HL-60 (cell line): ENCODE measurements at regions not wholly inside any gene's neighbourhood (a gene's known extent, or its start where the extent isn't known, plus 50 kb on each side); places are given as distances from the start of the nearest gene placed in this dataset.

Experiments used
- DNase-seq, 2 experiments: peaks; one replicate each; pipeline ENCODE4 v3.0.0-alpha.2; 2010 to 2020; ENCODE audit warnings: low read depth in 1 of 2, low spot score in 1 of 2
- H3K27ac ChIP-seq: fragments of 250-450 bp; sonication (Bioruptor Pico); replicated peaks from 2 replicates; pipeline ENCODE4 v1.5.1; 2020; ENCODE audit warnings: mild to moderate bottlenecking, moderate library complexity
- H3K27me3 ChIP-seq: fragments of 250-450 bp; sonication (Bioruptor Pico); 2 replicates; pipeline ENCODE4 v1.5.1; 2021; ENCODE audit warnings: mild to moderate bottlenecking, moderate library complexity; ENCODE audit not compliant: insufficient read depth, poor library complexity, severe bottlenecking
- H3K4me3 ChIP-seq: replicated peaks from 2 replicates; pipeline ENCODE4 v1.5.1; 2011; ENCODE audit warnings: mild to moderate bottlenecking, control low read depth, low read length; ENCODE audit not compliant: insufficient read depth
- GABPA ChIP-seq: IDR thresholded peaks from 2 replicates; pipeline ENCODE4 v1.6.1; 2012; ENCODE audit warnings: low read depth
- POLR2AphosphoS5 ChIP-seq: IDR thresholded peaks from 2 replicates; pipeline ENCODE4 v1.6.1; 2012; ENCODE audit warnings: low read depth
- REST ChIP-seq: IDR thresholded peaks from 2 replicates; pipeline ENCODE4 v1.6.1; 2012; ENCODE audit warnings: low read depth; ENCODE audit not compliant: insufficient replicate concordance
- SPI1 ChIP-seq: IDR thresholded peaks from 2 replicates; pipeline ENCODE4 v1.6.1; 2012; ENCODE audit warnings: low read depth, mild to moderate bottlenecking, borderline replicate concordance
- TF ChIP-seq, protein P1 (sequence below): IDR thresholded peaks from one replicate; pipeline ENCODE4 v1.5.1; 2011; ENCODE audit warnings: low read length, control low read depth, inconsistent platforms; ENCODE audit not compliant: insufficient read depth

DNA sequence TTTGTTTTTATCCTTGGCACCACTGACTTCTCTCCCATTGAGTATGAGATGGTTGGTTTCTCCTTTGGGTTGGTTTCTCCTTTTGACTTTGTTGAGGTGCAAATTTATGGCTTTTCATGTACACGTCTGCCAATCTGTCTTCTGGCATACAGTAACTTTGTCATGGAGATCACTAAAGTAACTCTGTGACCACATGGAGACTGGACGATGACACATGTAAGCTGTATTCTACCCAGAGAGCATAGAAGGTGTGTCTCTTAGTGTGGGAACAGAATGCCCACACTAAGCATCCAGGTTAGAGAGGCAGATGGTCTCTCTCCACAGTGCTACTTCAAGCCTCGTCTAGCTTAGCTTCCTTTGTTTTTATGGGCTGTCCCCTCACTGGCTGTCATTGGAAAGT lies 897.5 kb downstream of the SUCLG1 start:
- DNase-seq, result no peak
- TF ChIP-seq REST (no peak), SPI1 (no peak), POLR2AphosphoS5 (no peak), GABPA (no peak)
- TF ChIP-seq, protein P1, sequence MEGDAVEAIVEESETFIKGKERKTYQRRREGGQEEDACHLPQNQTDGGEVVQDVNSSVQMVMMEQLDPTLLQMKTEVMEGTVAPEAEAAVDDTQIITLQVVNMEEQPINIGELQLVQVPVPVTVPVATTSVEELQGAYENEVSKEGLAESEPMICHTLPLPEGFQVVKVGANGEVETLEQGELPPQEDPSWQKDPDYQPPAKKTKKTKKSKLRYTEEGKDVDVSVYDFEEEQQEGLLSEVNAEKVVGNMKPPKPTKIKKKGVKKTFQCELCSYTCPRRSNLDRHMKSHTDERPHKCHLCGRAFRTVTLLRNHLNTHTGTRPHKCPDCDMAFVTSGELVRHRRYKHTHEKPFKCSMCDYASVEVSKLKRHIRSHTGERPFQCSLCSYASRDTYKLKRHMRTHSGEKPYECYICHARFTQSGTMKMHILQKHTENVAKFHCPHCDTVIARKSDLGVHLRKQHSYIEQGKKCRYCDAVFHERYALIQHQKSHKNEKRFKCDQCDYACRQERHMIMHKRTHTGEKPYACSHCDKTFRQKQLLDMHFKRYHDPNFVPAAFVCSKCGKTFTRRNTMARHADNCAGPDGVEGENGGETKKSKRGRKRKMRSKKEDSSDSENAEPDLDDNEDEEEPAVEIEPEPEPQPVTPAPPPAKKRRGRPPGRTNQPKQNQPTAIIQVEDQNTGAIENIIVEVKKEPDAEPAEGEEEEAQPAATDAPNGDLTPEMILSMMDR, result no peak
- H3K27me3 ChIP-seq, result no peaks in the 10 kb centered on the region
- no peak overlapping the region for H3K4me3 ChIP-seq
- no peak overlapping the region for H3K27ac ChIP-seq

DNA sequence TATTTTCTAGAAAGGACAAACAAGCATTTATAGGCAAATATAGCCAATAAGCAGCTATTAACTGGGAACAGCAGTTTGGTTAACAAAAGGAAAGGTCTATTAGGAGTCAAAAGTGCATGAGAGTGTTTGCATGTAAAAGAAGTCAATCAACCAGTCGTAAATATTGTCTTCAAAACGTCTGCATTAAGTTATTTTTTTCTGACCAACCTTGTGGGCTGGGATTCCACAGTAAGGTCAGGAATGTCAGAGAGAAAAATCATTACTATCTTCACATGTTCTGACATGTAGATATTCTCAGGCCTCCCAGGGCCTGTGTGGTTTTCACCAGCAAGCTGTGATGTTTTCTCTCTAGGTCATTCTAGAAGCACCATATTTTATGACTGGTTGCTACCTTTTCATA lies 922.5 kb downstream of the SUCLG1 start:
- Histone ChIP-seq H3K27ac (no peak overlapping the region), H3K27me3 (no peaks in the 10 kb centered on the region), H3K4me3 (no peak overlapping the region)
- no peak for DNase-seq
- TF ChIP-seq REST, result no peak
- TF ChIP-seq, protein P1, result no peak
- TF ChIP-seq GABPA, result no peak
- TF ChIP-seq SPI1, result no peak
- no peak for TF ChIP-seq POLR2AphosphoS5

DNA sequence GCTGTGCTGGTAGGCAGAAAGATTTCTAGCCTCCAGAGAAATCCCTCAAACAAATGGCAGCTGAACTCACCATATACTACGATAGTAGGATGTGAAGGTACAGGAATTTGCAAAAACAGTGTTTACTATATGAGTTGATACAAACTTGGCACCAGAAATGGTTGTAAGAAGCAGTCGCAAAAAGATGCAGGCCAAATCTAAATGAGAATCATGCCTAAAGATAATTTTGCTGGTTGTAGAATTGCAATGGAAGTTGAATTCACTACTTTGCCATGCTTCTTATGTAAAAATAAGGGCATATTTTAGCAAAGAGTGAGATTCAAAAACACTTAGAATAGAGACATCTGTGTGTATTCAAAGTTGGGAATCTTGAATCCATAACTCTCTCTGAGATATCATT lies 924.7 kb downstream of the SUCLG1 start:
- Histone ChIP-seq H3K27ac (no peak overlapping the region), H3K27me3 (no peaks in the 10 kb centered on the region), H3K4me3 (no peak overlapping the region)
- TF ChIP-seq SPI1 (no peak), GABPA (no peak), REST (no peak), POLR2AphosphoS5 (no peak)
- TF ChIP-seq, protein P1, result no peak
- DNase-seq, result no peak
